ENCODE measurements at regions not wholly inside any gene's neighbourhood (a gene's known extent, or its start where the extent isn't known, plus 50 kb on each side); places are given as distances from the start of the nearest gene placed in this dataset.

DNA sequence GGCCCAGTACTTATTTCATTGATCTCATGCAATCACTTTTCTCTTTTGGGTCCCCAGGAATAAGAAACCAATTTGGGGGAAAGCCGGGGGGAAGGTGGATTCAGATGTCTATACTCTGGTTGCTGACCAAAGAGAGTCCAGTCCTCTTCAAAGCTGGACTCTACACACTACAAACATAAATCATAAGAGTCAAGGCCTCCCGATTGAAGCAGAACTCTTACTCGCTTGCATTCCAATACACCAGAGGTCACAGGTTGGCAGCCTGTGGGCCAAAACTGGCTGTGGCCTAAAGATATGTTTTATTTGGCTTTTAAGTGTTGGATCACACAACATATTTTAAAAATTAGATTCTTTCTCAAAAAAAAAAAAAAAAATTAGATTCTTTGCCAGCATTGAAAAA is 311.4 kb upstream of the MSX2 start:
- intact Hi-C loops (cut with micrococcal nuclease): loop anchor here (10.0 kb wide), 1 partner anchor 522 kb away; no protein-coding TSS in a partner anchor
- H3K4me3 ChIP-seq (replicated peaks in 1 of 2; ENCODE audit: low read depth in 1 of 2, low read length in 2 of 2): no peak overlapping the region
- H3K9ac ChIP-seq (ENCODE audit: low read length): no peak overlapping the region
- ATAC-seq (no peak), DNase-seq (ENCODE audit: low read depth, low spot score) (no peak)
- no peak overlapping the region for H3K27ac ChIP-seq (ENCODE audit: low read depth, low read length)
- TF ChIP-seq SRF (IDR thresholded peaks at IDR 0.05; ENCODE audit: low read depth): no peak
- TF ChIP-seq ZFX (IDR thresholded peaks at IDR 0.05): no peak
- TF ChIP-seq EZH2phosphoT487 (IDR thresholded peaks at IDR 0.05; ENCODE audit: borderline replicate concordance): no peak
- TF ChIP-seq RAD21 (IDR thresholded peaks at IDR 0.05; ENCODE audit: low read depth): no peak
- H3K9me3 ChIP-seq (ENCODE audit: control insufficient read depth in 1 of 2, insufficient read depth in 1 of 2, low read depth in 1 of 2, low read length in 2 of 2): no peaks in the 10 kb centered on the region
- POLR2A ChIA-PET: no interaction called here
- BruUV-seq (replicated peaks): no TSS peak
- H3K4me2 ChIP-seq (ENCODE audit: low read length): no peak overlapping the region
- H3K27me3 ChIP-seq (ENCODE audit: insufficient read depth, low read length): peaks cover 3% of the 10 kb centered on the region; the same call in 1 of the 2 replicates
- CTCF ChIA-PET: interaction anchor here (0.7 to 0.9 kb wide), 2 partner anchors 86 to 522 kb away, joined by 3 read pairs; no protein-coding TSS in a partner anchor
- H3K36me3 ChIP-seq (ENCODE audit: control insufficient read depth in 1 of 2, insufficient read depth in 2 of 2, low read length in 2 of 2): no peaks in the 10 kb centered on the region
- no peaks in the 10 kb centered on the region for H3K79me2 ChIP-seq (ENCODE audit: insufficient read depth, low read length)
- H3K4me1 ChIP-seq (ENCODE audit: control insufficient read depth in 1 of 2, insufficient read depth in 2 of 2, low read length in 2 of 2): peaks cover 4 to 8% of the 10 kb centered on the region in 2 experiments; a peak in 3 of 4 replicates
- H4K20me1 ChIP-seq (ENCODE audit: insufficient read depth): no peaks in the 10 kb centered on the region
- H2AFZ ChIP-seq (ENCODE audit: low read depth, low read length, poor library complexity, severe bottlenecking): no peak overlapping the region
- no peaks in the 10 kb centered on the region for H3K9me2 ChIP-seq (ENCODE audit: insufficient read depth)
- RAD21 ChIA-PET (ENCODE audit: low non-redundant PET in 1 of 2, low total read pairs in 2 of 2, uncharacterized antibody in 2 of 2, unreplicated experiment in 2 of 2): interaction anchor here in 1 of 2 experiments (0.7 kb wide), 1 partner anchor 539 kb away, joined by 3 read pairs; no protein-coding TSS in a partner anchor

- Histone ChIP-seq H3K27ac (ENCODE audit: low read depth, low read length) (no peak overlapping the region), H4K20me1 (ENCODE audit: insufficient read depth) (no peaks in the 10 kb centered on the region), H3K9me3 (ENCODE audit: control insufficient read depth in 1 of 2, insufficient read depth in 1 of 2, low read depth in 1 of 2, low read length in 2 of 2) (no peaks in the 10 kb centered on the region), H3K36me3 (ENCODE audit: control insufficient read depth in 1 of 2, insufficient read depth in 2 of 2, low read length in 2 of 2) (no peaks in the 10 kb centered on the region), H3K9me2 (ENCODE audit: insufficient read depth) (no peaks in the 10 kb centered on the region), H3K9ac (ENCODE audit: low read length) (no peak overlapping the region), H3K4me2 (ENCODE audit: low read length) (no peak overlapping the region), H3K27me3 (ENCODE audit: insufficient read depth, low read length) (peaks cover 3% of the 10 kb centered on the region; the same call in 1 of the 2 replicates), H3K4me3 (replicated peaks in 1 of 2; ENCODE audit: low read depth in 1 of 2, low read length in 2 of 2) (no peak overlapping the region), H2AFZ (ENCODE audit: low read depth, low read length, poor library complexity, severe bottlenecking) (no peak overlapping the region), H3K4me1 (ENCODE audit: control insufficient read depth in 1 of 2, insufficient read depth in 2 of 2, low read length in 2 of 2) (peaks cover 4 to 8% of the 10 kb centered on the region in 2 experiments; a peak in 3 of 4 replicates), H3K79me2 (ENCODE audit: insufficient read depth, low read length) (no peaks in the 10 kb centered on the region)
- no TSS peak for BruUV-seq (replicated peaks)
- ChIA-PET RAD21 (ENCODE audit: low non-redundant PET in 1 of 2, low total read pairs in 2 of 2, uncharacterized antibody in 2 of 2, unreplicated experiment in 2 of 2) (no interaction called here), CTCF (interaction anchor here (0.7 kb wide), 1 partner anchor 521 kb away, joined by 3 read pairs; no protein-coding TSS in a partner anchor), POLR2A (no interaction called here)
- ATAC-seq (no peak), DNase-seq (ENCODE audit: low read depth, low spot score) (no peak)
- intact Hi-C loops (cut with micrococcal nuclease): loop anchor here (10.0 kb wide), 1 partner anchor 521 kb away; no protein-coding TSS in a partner anchor
- TF ChIP-seq CTCF (IDR thresholded peaks at IDR 0.05 in 2 of 3, conservative IDR thresholded peaks at IDR 0.05 in 1 of 3; ENCODE audit: borderline replicate concordance in 1 of 3, insufficient read depth in 1 of 3, low read depth in 2 of 3, low read length in 2 of 3): no peak
- no peak for TF ChIP-seq FOSL1 (IDR thresholded peaks at IDR 0.05; ENCODE audit: low read depth)
- TF ChIP-seq POLR2A (IDR thresholded peaks at IDR 0.05; ENCODE audit: borderline replicate concordance, extremely low read depth, insufficient read depth, insufficient read length): no peak
- TF ChIP-seq MAX (IDR thresholded peaks at IDR 0.05): no peak
- no peak for TF ChIP-seq EGR1 (IDR thresholded peaks at IDR 0.05; ENCODE audit: low read depth)
- TF ChIP-seq ZBTB33 (IDR thresholded peaks at IDR 0.05; ENCODE audit: extremely low read depth, insufficient replicate concordance, low read length): no peak
- TF ChIP-seq CEBPB (IDR thresholded peaks at IDR 0.05; ENCODE audit: low read depth): no peak
- no peak for TF ChIP-seq SRF (IDR thresholded peaks at IDR 0.05; ENCODE audit: low read depth)
- no peak for TF ChIP-seq RAD21 (IDR thresholded peaks at IDR 0.05; ENCODE audit: low read depth)
- TF ChIP-seq ZFX (IDR thresholded peaks at IDR 0.05): no peak
- no peak for TF ChIP-seq SP1 (IDR thresholded peaks at IDR 0.05; ENCODE audit: low read depth)
- TF ChIP-seq SIN3A (IDR thresholded peaks at IDR 0.05; ENCODE audit: low read depth): no peak
- TF ChIP-seq YY1 (IDR thresholded peaks at IDR 0.05; ENCODE audit: extremely low read depth, insufficient replicate concordance, low read depth, low read length): no peak
- no peak for TF ChIP-seq POLR2AphosphoS5 (IDR thresholded peaks at IDR 0.05; ENCODE audit: low read depth, low read length)
- TF ChIP-seq ELF1 (IDR thresholded peaks at IDR 0.05; ENCODE audit: borderline replicate concordance, low read depth): no peak
Observed at GRCh38 chr5:174413567-174414314, 310.6 kb upstream of the MSX2 start.

Measured in HCT116 (cell line).